A549 (cell line): ENCODE measurements at regions not wholly inside any gene's neighbourhood (a gene's known extent, or its start where the extent isn't known, plus 50 kb on each side); places are given as distances from the start of the nearest gene placed in this dataset.

ENCODE experiments used
- CEBPB ChIP-seq, 2 experiments: fragments of >200 bp in 1 of 2; sonication (Bioruptor Twin) in 1 of 2; formaldehyde crosslinking in 1 of 2; IDR thresholded peaks; 2 replicates each; pipeline ENCODE4 v1.6.1; 2012 to 2016
- CHD2 ChIP-seq: fragments of 150-350 bp; IDR thresholded peaks from 2 replicates; pipeline ENCODE4 v1.6.1; 2014; ENCODE audit warnings: low read length; ENCODE audit not compliant: partially characterized antibody
- CTCF ChIP-seq: fragments of >200 bp; sonication (Bioruptor Twin); formaldehyde crosslinking; IDR thresholded peaks from 3 replicates; pipeline ENCODE4 v1.5.1; 2016
- ESRRA ChIP-seq: fragments of 150-350 bp; IDR thresholded peaks from 2 replicates; pipeline ENCODE4 v1.6.1; 2014; ENCODE audit warnings: mild to moderate bottlenecking, low read length, borderline replicate concordance
- FOXS1 ChIP-seq: fragments of 250-450 bp; sonication (Bioruptor Pico); IDR thresholded peaks from 2 replicates; pipeline ENCODE4 v1.5.0; 2020; ENCODE audit warnings: mild to moderate bottlenecking, moderate library complexity
- MAX ChIP-seq: IDR thresholded peaks from 2 replicates; pipeline ENCODE4 v1.6.1; 2012
- POLR2A ChIP-seq: IDR thresholded peaks from 2 replicates; pipeline ENCODE4 v1.6.1; 2012; ENCODE audit warnings: mild to moderate bottlenecking, low read length
- TF ChIP-seq, protein P1 (sequence below): fragments of 450-650 bp; IDR thresholded peaks from 2 replicates; pipeline ENCODE4 v1.6.1; 2014; ENCODE audit warnings: antibody characterized with exemption

- TF ChIP-seq CTCF = no peak
- no peak for TF ChIP-seq ESRRA
- TF ChIP-seq POLR2A = no peak
- TF ChIP-seq CHD2 = no peak
- TF ChIP-seq MAX = no peak
- no peak for TF ChIP-seq FOXS1 (CRISPR knock-in tag)
- TF ChIP-seq, protein P1, sequence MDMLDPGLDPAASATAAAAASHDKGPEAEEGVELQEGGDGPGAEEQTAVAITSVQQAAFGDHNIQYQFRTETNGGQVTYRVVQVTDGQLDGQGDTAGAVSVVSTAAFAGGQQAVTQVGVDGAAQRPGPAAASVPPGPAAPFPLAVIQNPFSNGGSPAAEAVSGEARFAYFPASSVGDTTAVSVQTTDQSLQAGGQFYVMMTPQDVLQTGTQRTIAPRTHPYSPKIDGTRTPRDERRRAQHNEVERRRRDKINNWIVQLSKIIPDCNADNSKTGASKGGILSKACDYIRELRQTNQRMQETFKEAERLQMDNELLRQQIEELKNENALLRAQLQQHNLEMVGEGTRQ = no peak
- TF ChIP-seq CEBPB (IDR thresholded peaks at IDR 0.05) = no peak
Observed at GRCh38 chr14:101058571-101058970, 155.0 kb upstream of the RTL1 start.
